ENCODE measurements at regions not wholly inside any gene's neighbourhood (a gene's known extent, or its start where the extent isn't known, plus 50 kb on each side); places are given as distances from the start of the nearest gene placed in this dataset.

GRCh38 chr1:86233403-86233802 is 76.8 kb upstream of the COL24A1 start:
- Histone ChIP-seq H3K27ac (ENCODE audit: low read depth, low read length) (no peak overlapping the region), H3K9ac (ENCODE audit: low read depth in 1 of 3, low read length in 3 of 3) (no peak overlapping the region), H3K27me3 (ENCODE audit: control insufficient read depth in 3 of 3, insufficient read depth in 3 of 3, low read length in 3 of 3) (no peaks in the 10 kb centered on the region), H3K4me3 (ENCODE audit: low read length in 3 of 3) (no peak overlapping the region), H3K4me1 (ENCODE audit: control insufficient read depth in 3 of 3, insufficient read depth in 3 of 3, low read length in 3 of 3) (no peaks in the 10 kb centered on the region), H3K9me3 (ENCODE audit: control insufficient read depth in 3 of 3, low read length in 3 of 3) (peaks cover 0 to 3% (median 0%) of the 10 kb centered on the region in 3 donors), H3K36me3 (ENCODE audit: control insufficient read depth in 3 of 3, insufficient read depth in 3 of 3, low read length in 3 of 3) (no peaks in the 10 kb centered on the region)

GRCh38 chr1:86231076-86231475 is 74.5 kb upstream of the COL24A1 start:
- no peak overlapping the region for H3K4me3 ChIP-seq (ENCODE audit: low read length in 3 of 3)
- H3K4me1 ChIP-seq (ENCODE audit: control insufficient read depth in 3 of 3, insufficient read depth in 3 of 3, low read length in 3 of 3) = no peaks in the 10 kb centered on the region
- H3K27me3 ChIP-seq (ENCODE audit: control insufficient read depth in 3 of 3, insufficient read depth in 3 of 3, low read length in 3 of 3) = no peaks in the 10 kb centered on the region
- no peak overlapping the region for H3K9ac ChIP-seq (ENCODE audit: low read depth in 1 of 3, low read length in 3 of 3)
- no peaks in the 10 kb centered on the region for H3K36me3 ChIP-seq (ENCODE audit: control insufficient read depth in 3 of 3, insufficient read depth in 3 of 3, low read length in 3 of 3)
- H3K9me3 ChIP-seq (ENCODE audit: control insufficient read depth in 3 of 3, low read length in 3 of 3) = peaks cover 0 to 3% (median 0%) of the 10 kb centered on the region in 3 donors
- no peak overlapping the region for H3K27ac ChIP-seq (ENCODE audit: low read depth, low read length)

GRCh38 chr1:86229405-86229975 is 72.9 kb upstream of the COL24A1 start:
- Histone ChIP-seq H3K4me1 (ENCODE audit: control insufficient read depth in 3 of 3, insufficient read depth in 3 of 3, low read length in 3 of 3) (no peaks in the 10 kb centered on the region), H3K4me3 (ENCODE audit: low read length in 3 of 3) (no peak overlapping the region), H3K27ac (ENCODE audit: low read depth, low read length) (no peak overlapping the region), H3K9ac (ENCODE audit: low read depth in 1 of 3, low read length in 3 of 3) (no peak overlapping the region), H3K36me3 (ENCODE audit: control insufficient read depth in 3 of 3, insufficient read depth in 3 of 3, low read length in 3 of 3) (no peaks in the 10 kb centered on the region), H3K27me3 (ENCODE audit: control insufficient read depth in 3 of 3, insufficient read depth in 3 of 3, low read length in 3 of 3) (no peaks in the 10 kb centered on the region), H3K9me3 (ENCODE audit: control insufficient read depth in 3 of 3, low read length in 3 of 3) (no peaks in the 10 kb centered on the region)

- Histone ChIP-seq H3K4me3 (ENCODE audit: low read length in 3 of 3) (no peak overlapping the region), H3K36me3 (ENCODE audit: control insufficient read depth in 3 of 3, insufficient read depth in 3 of 3, low read length in 3 of 3) (no peaks in the 10 kb centered on the region), H3K27ac (ENCODE audit: low read depth, low read length) (no peak overlapping the region), H3K9me3 (ENCODE audit: control insufficient read depth in 3 of 3, low read length in 3 of 3) (no peaks in the 10 kb centered on the region), H3K4me1 (ENCODE audit: control insufficient read depth in 3 of 3, insufficient read depth in 3 of 3, low read length in 3 of 3) (no peaks in the 10 kb centered on the region), H3K27me3 (ENCODE audit: control insufficient read depth in 3 of 3, insufficient read depth in 3 of 3, low read length in 3 of 3) (no peaks in the 10 kb centered on the region), H3K9ac (ENCODE audit: low read depth in 1 of 3, low read length in 3 of 3) (no peak overlapping the region)
These were observed 72.0 kb upstream of the COL24A1 start for GRCh38 chr1:86228546-86228945.

- no peaks in the 10 kb centered on the region for H3K4me1 ChIP-seq (ENCODE audit: control insufficient read depth in 3 of 3, insufficient read depth in 3 of 3, low read length in 3 of 3)
- no peak overlapping the region for H3K9ac ChIP-seq (ENCODE audit: low read depth in 1 of 3, low read length in 3 of 3)
- no peak overlapping the region for H3K27ac ChIP-seq (ENCODE audit: low read depth, low read length)
- H3K27me3 ChIP-seq (ENCODE audit: control insufficient read depth in 3 of 3, insufficient read depth in 3 of 3, low read length in 3 of 3) = no peaks in the 10 kb centered on the region
- H3K36me3 ChIP-seq (ENCODE audit: control insufficient read depth in 3 of 3, insufficient read depth in 3 of 3, low read length in 3 of 3) = no peaks in the 10 kb centered on the region
- H3K4me3 ChIP-seq (ENCODE audit: low read length in 3 of 3) = no peak overlapping the region
- no peaks in the 10 kb centered on the region for H3K9me3 ChIP-seq (ENCODE audit: control insufficient read depth in 3 of 3, low read length in 3 of 3)
These were observed 70.5 kb upstream of the COL24A1 start for GRCh38 chr1:86227026-86227425.

GRCh38 chr1:86226204-86226603 is 69.6 kb upstream of the COL24A1 start:
- H3K36me3 ChIP-seq (ENCODE audit: control insufficient read depth in 3 of 3, insufficient read depth in 3 of 3, low read length in 3 of 3) = no peaks in the 10 kb centered on the region
- no peaks in the 10 kb centered on the region for H3K9me3 ChIP-seq (ENCODE audit: control insufficient read depth in 3 of 3, low read length in 3 of 3)
- H3K4me3 ChIP-seq (ENCODE audit: low read length in 3 of 3) = no peak overlapping the region
- no peak overlapping the region for H3K9ac ChIP-seq (ENCODE audit: low read depth in 1 of 3, low read length in 3 of 3)
- H3K27me3 ChIP-seq (ENCODE audit: control insufficient read depth in 3 of 3, insufficient read depth in 3 of 3, low read length in 3 of 3) = no peaks in the 10 kb centered on the region
- no peaks in the 10 kb centered on the region for H3K4me1 ChIP-seq (ENCODE audit: control insufficient read depth in 3 of 3, insufficient read depth in 3 of 3, low read length in 3 of 3)
- no peak overlapping the region for H3K27ac ChIP-seq (ENCODE audit: low read depth, low read length)

GRCh38 chr1:86224651-86225310 is 68.2 kb upstream of the COL24A1 start:
- no peaks in the 10 kb centered on the region for H3K4me1 ChIP-seq (ENCODE audit: control insufficient read depth in 3 of 3, insufficient read depth in 3 of 3, low read length in 3 of 3)
- H3K9ac ChIP-seq (ENCODE audit: low read depth in 1 of 3, low read length in 3 of 3) = no peak overlapping the region
- no peaks in the 10 kb centered on the region for H3K36me3 ChIP-seq (ENCODE audit: control insufficient read depth in 3 of 3, insufficient read depth in 3 of 3, low read length in 3 of 3)
- no peaks in the 10 kb centered on the region for H3K9me3 ChIP-seq (ENCODE audit: control insufficient read depth in 3 of 3, low read length in 3 of 3)
- H3K4me3 ChIP-seq (ENCODE audit: low read length in 3 of 3) = no peak overlapping the region
- H3K27ac ChIP-seq (ENCODE audit: low read depth, low read length) = no peak overlapping the region
- no peaks in the 10 kb centered on the region for H3K27me3 ChIP-seq (ENCODE audit: control insufficient read depth in 3 of 3, insufficient read depth in 3 of 3, low read length in 3 of 3)

GRCh38 chr1:86218859-86219258 is 62.3 kb upstream of the COL24A1 start:
- no peaks in the 10 kb centered on the region for H3K4me1 ChIP-seq (ENCODE audit: control insufficient read depth in 3 of 3, insufficient read depth in 3 of 3, low read length in 3 of 3)
- H3K4me3 ChIP-seq (ENCODE audit: low read length in 3 of 3) = no peak overlapping the region
- no peaks in the 10 kb centered on the region for H3K9me3 ChIP-seq (ENCODE audit: control insufficient read depth in 3 of 3, low read length in 3 of 3)
- no peaks in the 10 kb centered on the region for H3K27me3 ChIP-seq (ENCODE audit: control insufficient read depth in 3 of 3, insufficient read depth in 3 of 3, low read length in 3 of 3)
- no peak overlapping the region for H3K9ac ChIP-seq (ENCODE audit: low read depth in 1 of 3, low read length in 3 of 3)
- H3K36me3 ChIP-seq (ENCODE audit: control insufficient read depth in 3 of 3, insufficient read depth in 3 of 3, low read length in 3 of 3) = no peaks in the 10 kb centered on the region
- H3K27ac ChIP-seq (ENCODE audit: low read depth, low read length) = no peak overlapping the region

GRCh38 chr1:86214605-86215004 is 58.0 kb upstream of the COL24A1 start:
- no peak overlapping the region for H3K4me3 ChIP-seq (ENCODE audit: low read length in 3 of 3)
- no peaks in the 10 kb centered on the region for H3K36me3 ChIP-seq (ENCODE audit: control insufficient read depth in 3 of 3, insufficient read depth in 3 of 3, low read length in 3 of 3)
- H3K9ac ChIP-seq (ENCODE audit: low read depth in 1 of 3, low read length in 3 of 3) = no peak overlapping the region
- no peaks in the 10 kb centered on the region for H3K9me3 ChIP-seq (ENCODE audit: control insufficient read depth in 3 of 3, low read length in 3 of 3)
- H3K27me3 ChIP-seq (ENCODE audit: control insufficient read depth in 3 of 3, insufficient read depth in 3 of 3, low read length in 3 of 3) = no peaks in the 10 kb centered on the region
- no peaks in the 10 kb centered on the region for H3K4me1 ChIP-seq (ENCODE audit: control insufficient read depth in 3 of 3, insufficient read depth in 3 of 3, low read length in 3 of 3)
- H3K27ac ChIP-seq (ENCODE audit: low read depth, low read length) = no peak overlapping the region

GRCh38 chr1:86209346-86209745 is 52.8 kb upstream of the COL24A1 start:
- no peak overlapping the region for H3K4me3 ChIP-seq (ENCODE audit: low read length in 3 of 3)
- no peaks in the 10 kb centered on the region for H3K4me1 ChIP-seq (ENCODE audit: control insufficient read depth in 3 of 3, insufficient read depth in 3 of 3, low read length in 3 of 3)
- H3K36me3 ChIP-seq (ENCODE audit: control insufficient read depth in 3 of 3, insufficient read depth in 3 of 3, low read length in 3 of 3) = no peaks in the 10 kb centered on the region
- H3K27ac ChIP-seq (ENCODE audit: low read depth, low read length) = no peak overlapping the region
- no peaks in the 10 kb centered on the region for H3K27me3 ChIP-seq (ENCODE audit: control insufficient read depth in 3 of 3, insufficient read depth in 3 of 3, low read length in 3 of 3)
- no peak overlapping the region for H3K9ac ChIP-seq (ENCODE audit: low read depth in 1 of 3, low read length in 3 of 3)
- H3K9me3 ChIP-seq (ENCODE audit: control insufficient read depth in 3 of 3, low read length in 3 of 3) = no peaks in the 10 kb centered on the region
